Left colon (tissue), 2 donors: ENCODE measurements at regions not wholly inside any gene's neighbourhood (a gene's known extent, or its start where the extent isn't known, plus 50 kb on each side); places are given as distances from the start of the nearest gene placed in this dataset.
"Not testable (repeated sequence)": the region's sequence is repeated elsewhere in the genome, so short reads cannot be mapped to it uniquely, and the experiment has no call there.

Experiments
- ATAC-seq: fragments of 200-7000 bp; cut with Tn5 transposase; one replicate; pipeline ENCODE4 v1.9.1; 2020; ENCODE audit warnings: mild to moderate bottlenecking, moderate library complexity
- DNase-seq, 2 donors: peaks; one replicate each; pipeline ENCODE4 v3.0.0-alpha.2; 2020
- intact Hi-C, 2 donors: fragments of 100-400 bp; cut with DNase I in 1 of 2; cut with micrococcal nuclease in 1 of 2; formaldehyde crosslinking; loops; one replicate each; pipeline versions ENCODE4 v1.11.2 to v1.14.0; 2022; cut with DNase I, micrococcal nuclease
- donor health status: DM: no; HTN: no; CAD: no.
- donor health status: DM: yes; HTN: yes; CAD: no.

DNA sequence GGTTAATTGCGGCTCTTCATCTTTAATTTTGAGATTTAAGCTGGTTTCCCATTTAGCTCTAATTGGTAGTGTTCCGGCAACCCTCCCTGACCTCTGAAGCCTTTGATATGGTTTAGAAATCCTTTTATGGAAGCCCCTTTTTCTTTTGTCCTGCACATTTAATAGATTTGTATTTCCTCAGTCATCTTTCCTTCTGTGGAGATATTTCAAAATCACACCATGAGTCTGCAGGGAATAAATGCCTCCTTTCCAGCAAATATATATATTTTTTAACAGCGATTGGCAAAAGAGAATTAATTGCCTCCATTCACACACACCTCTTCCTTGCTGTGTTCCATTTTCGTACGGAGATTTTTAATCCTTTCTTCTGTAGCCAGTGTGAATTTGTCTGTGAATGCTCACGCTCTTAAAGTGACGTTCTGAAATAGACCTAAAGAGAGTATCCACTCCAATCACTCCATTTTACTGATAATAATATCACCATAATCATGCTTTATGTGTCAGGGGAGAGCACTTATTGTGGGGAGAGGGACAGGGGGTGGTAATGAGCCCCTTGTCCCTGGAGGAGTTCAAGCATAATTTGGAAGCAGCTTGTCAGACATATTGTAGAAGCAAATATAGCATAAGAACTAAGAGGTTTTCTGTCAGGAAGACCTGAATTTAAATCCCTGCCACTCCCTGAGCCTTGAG is 142.5 kb upstream of the SYT13 start:
- ATAC-seq (no peak), DNase-seq (no peak)
- intact Hi-C loops: no loop called here

DNA sequence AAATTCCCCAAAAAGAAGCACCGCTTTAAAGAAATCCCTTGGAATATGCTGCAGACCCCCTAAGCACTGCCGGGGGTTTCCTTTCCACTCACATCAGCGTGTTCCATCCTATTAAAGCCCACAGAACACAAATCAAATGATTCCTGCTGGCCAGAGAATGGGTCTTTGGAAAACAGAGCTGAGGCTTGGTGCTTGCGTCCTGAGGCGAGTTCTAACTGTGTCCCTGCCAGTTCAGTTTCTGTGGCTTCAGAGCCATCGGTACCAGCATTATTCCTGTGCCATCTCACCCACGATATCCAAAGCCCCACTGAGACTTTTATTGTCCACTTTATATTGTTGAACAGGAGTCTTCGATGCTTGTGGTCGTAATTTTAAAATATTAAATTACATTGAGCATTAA is 142.0 kb upstream of the SYT13 start:
- intact Hi-C loops: no loop called here
- no peak for ATAC-seq
- DNase-seq: no peak

DNA sequence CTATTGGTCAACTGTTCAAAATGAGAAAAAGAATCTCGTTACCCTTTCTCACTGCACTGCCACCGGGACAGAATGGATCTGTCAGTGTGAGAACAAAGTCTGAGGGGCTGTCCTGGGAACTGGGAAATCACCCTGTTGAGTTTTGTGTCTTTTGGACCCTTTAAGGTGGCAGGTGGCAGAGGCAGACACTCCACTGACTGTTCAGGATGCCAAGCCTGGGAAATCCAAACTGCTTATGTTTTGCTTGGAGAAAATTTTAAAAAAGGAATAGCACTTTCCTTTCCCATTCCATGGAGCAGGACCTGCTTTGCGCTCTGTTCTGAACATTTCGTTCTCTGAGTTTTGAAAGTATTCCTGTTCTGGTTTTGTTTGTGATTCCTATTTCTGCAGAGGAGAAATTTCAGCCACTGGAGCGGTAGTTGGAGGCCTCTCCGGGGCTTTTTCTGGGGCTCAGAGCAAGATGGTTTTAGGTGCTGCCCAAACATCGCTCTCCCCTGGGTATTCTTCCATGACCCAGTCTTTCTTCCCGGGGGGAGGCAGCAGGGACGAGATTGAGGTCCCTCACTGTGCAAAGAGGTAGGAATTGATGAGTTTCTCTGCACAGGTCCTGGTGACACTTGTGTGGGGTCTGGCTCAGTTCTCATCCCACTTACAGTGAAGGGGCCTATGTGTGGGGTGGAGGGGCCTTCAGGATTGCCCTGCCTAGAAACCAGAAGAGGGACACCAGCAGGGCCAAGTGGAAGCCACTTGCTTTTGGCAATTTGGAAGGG is 138.5 kb upstream of the SYT13 start:
- intact Hi-C loops: no loop called here
- no peak for DNase-seq

DNA sequence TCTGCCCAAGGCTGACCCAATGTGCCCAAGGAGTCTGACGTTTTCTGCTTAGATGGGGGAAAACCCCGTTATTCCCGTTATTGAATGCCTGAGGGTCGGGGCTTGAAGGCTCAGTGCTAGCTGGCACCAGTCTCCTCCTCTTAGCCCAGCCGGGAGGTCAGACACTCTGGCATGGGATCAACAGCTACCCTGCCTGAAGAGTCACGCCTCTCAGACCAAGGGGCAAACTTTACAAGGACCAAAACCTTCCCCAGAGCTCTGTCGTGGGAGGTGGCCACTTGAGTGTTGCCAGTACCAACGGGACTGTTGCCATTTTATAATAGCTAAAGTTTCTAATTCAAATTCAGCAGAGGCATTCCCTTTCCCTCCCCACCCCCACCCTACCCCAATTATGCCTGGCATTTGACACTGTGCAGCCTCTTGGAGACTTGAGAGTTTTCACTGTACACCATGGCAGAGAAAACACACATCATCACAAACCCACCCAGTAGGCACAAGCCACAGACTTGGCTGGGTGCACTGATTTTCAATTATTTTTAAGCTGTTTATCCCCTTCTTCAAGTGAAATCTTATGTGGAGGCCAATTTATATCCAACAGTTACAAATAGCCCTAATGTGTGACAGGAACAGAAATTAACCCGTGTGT is 137.5 kb upstream of the SYT13 start:
- intact Hi-C loops: no loop called here
- no peak for DNase-seq
- ATAC-seq: no peak

More for the DNA sequence above, 138.5 kb upstream of the SYT13 start:
- no peak for ATAC-seq

DNA sequence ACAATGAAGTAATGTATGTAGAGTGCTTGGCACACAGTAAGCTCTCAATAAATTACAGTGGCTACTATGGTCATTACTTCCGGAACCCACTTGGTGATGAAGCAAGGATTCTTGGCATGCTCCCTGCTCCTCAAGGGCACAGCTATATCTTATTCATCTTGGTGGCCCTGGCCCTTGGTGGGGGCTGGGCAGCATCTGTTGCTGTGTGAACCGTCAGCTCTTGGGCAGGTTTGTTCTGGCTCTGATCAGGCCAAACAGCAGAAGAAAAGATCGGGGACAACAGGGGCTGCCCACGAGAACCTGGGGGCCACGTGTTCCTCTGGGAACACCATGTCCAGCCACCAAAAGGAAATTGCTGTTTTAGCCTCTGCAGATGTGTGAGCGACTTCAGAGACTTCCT is 136.9 kb upstream of the SYT13 start:
- intact Hi-C loops: no loop called here
- ATAC-seq (no peak), DNase-seq (no peak)

DNA sequence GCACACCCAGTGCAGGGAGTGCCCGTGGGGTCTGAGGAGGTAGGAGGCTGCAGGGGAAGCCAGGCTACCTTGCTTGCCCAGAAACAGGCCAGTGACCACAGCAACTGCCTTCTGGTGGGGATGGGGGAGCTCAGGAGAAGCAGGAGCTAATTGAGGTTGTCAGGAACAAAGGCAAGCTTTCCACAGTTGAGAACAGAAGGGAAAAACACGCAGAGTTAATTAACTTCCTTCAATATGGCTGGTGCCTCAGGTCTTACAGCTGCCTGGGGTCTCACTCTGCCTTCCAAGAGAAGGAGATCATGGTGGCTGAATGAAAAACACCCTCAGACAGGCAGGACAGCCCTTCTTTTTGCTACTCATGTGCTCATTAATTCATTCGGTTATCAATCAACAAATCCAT is 127.9 kb upstream of the SYT13 start:
- DNase-seq: no peak
- no peak for ATAC-seq
- intact Hi-C loops: no loop called here

DNA sequence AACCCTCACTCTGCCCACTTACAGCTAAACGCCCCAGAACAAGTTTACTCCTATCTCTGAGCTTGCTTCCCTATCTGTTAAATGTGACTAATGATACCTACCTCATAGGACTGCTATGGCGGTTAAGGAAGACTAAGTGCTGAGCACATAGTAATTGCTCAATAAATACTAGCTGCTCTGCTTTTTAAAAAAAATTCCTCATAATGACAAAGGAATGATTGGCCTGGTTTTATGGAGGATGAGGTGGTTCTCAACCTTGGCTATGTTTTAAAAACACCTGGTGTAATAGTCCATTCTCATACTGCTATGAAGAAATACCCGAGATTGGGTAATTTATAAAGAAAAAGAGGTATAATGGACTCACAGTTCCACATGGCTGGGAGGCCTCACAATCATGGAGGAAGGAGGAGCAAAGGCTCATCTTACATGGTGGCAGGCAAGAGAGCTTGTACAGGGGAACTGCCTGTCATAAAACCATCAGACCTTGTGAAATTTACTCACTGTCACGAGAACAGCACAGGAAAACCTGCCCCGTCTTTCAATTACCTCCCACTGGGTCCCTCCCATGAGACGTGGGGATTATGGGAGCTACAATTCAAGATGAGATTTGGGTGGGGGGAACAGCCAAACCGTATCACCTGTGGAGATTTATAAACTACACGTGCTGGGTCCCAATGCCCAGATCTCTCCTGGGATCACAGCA is 127.2 kb upstream of the SYT13 start:
- intact Hi-C loops: no loop called here
- DNase-seq (no peak), ATAC-seq (no peak)

DNA sequence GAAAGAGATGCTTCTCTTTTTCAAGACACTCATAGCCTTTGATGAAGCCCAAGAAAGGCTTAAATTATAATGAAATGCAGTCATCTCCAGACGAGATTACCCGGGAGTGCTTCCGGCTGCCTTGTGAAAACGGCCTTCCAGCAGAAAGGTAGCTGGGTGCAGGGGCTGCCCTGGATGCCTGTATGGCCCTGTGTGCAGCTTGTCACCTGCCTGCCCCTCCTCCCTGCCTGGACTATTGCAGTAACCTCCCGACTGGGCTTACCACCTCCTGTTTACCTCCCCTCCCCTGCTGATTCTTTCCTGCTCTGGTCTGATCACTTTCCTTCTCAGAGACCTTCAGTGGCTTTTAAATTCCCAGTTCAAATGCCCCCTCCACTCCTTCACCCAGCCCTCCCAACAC is 126.4 kb upstream of the SYT13 start:
- DNase-seq (no peak), ATAC-seq (no peak)
- intact Hi-C loops: no loop called here

DNA sequence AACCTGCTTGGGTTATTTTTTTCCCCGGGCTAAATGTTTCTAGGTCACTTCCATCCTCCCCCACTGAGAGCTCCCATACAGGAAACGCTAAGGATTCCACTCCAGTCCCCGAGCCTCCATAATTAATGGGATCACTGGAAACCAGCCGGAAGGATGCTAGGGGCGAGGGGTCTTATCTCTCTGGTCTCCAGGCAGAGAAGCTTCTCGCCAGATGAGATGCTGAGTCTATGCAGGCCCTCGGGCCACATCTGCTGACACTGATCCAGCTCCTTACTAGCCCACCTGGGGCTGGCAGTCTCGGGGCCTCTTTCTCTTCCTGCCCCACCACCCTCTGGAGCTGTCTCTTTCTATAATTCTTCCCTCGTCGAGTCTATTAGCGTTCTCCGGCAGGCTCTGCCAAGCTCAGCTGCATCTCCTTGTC is 125.9 kb upstream of the SYT13 start:
- intact Hi-C loops: no loop called here
- no peak for DNase-seq
- ATAC-seq: no peak

DNA sequence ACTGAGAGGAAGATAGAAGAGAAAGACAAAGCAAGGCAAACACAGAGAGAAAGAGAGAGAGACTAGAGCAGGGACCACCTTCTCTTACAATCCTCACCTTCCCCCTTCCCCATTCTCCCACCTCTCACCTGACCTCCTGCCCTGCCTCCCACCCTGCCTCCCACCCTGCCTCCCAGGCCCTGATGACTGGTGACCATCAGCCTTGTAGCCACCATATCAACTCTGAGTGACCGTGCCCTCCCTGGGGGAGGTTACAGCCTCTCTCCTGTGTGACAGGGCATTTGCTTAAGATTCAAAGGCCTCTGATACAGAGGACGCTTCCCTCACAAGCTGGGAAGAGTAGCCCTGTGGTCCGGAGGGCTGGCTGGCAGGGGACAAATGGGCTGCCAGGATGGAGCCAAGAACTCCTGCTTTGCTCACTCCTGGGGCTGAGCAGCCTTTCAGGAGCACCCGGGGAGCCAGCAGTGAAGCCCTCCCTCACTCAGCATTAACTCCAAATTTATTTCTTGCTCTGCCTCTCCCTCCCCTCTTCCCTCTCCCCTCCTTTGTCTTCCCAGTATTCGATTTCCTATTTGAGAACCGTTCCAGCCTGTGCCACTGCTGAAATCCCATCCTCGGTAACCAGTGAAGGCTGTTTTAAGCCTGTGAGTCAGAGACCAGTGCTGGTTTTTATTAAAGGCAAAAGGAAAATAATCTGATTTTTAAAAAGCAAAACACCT is 125.2 kb upstream of the SYT13 start:
- ATAC-seq (no peak), DNase-seq (no peak)
- intact Hi-C loops: no loop called here

DNA sequence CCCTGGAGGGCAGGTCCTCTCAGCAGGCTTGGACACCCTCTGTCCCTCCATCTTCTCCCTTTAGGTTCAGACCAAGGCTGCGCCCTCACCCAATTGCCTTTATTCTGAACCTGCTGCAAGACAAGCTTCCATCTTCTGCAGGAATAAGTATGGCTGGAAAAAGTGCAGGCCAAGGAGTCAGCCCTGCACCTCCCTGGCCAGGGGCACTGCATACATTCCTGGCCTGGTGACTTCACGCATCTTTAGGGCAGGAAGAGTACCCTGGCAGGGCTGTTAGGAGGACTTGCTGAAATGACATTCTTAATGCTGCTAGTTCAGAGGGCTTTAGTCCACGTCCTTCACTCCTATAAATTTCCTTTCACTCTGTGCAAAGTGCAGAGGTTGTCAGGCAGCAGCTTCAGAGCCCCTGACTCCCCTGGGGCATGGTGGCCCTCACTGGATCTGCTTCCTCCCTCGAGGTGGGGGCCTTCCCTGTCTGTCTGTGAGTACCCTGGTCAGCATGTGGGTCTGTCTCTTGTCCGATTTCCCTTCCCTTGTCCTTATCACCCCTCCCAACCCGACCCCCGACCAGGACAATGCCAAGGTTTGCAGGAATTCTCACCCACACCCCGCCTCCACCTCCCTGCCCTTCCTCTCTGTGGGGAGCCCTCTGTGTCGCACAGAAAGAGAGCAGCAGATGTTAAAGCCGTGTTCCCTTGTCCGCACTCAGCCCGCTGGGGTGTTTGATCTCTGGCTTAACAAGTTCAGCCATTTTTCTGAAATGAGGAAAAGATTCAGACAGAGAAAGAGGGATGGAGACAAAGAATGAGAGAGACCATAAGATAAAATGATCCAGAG is 124.5 kb upstream of the SYT13 start:
- intact Hi-C loops: no loop called here
- ATAC-seq (no peak), DNase-seq (no peak)

DNA sequence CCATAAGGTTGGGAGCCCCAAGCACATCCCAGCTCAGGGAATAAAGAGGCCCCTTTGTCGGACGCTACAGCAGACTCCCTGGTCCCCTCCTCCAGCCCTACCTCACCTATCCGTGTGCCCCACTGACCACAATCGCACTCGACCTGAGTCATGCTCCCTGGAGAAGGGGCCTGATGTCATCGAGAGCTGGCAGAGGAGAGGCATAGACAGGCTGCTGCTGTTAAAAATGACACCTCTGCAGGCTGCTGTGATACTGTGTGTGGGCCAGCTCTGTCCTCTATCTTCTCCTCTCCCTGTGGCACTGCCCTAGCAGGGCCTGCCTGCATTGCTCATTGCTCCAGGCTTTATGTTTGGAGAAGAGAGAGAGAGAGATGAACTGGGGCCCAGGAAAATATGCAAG is 123.4 kb upstream of the SYT13 start:
- DNase-seq (no peak), ATAC-seq (no peak)
- intact Hi-C loops: no loop called here

DNA sequence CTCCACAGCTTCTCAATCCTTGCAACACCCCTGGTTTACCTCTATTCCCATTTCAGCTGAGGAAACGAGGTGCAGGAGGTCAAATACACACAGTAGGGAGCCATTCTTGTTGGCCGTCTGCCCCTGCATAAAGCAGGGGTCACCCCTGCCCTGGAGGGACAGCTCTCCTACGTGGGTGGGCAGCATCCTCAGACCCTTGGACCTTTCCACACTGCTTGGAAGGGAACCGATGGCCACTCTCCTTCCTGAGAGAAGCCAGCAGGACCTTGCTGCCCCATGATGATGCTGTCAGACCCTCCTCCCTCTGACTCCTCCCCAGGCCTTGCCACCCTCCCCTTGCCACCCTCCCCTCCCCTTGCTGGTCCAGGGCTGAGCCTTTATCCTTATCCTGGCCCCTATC is 121.1 kb upstream of the SYT13 start:
- no peak for ATAC-seq
- intact Hi-C loops: no loop called here
- DNase-seq: no peak

DNA sequence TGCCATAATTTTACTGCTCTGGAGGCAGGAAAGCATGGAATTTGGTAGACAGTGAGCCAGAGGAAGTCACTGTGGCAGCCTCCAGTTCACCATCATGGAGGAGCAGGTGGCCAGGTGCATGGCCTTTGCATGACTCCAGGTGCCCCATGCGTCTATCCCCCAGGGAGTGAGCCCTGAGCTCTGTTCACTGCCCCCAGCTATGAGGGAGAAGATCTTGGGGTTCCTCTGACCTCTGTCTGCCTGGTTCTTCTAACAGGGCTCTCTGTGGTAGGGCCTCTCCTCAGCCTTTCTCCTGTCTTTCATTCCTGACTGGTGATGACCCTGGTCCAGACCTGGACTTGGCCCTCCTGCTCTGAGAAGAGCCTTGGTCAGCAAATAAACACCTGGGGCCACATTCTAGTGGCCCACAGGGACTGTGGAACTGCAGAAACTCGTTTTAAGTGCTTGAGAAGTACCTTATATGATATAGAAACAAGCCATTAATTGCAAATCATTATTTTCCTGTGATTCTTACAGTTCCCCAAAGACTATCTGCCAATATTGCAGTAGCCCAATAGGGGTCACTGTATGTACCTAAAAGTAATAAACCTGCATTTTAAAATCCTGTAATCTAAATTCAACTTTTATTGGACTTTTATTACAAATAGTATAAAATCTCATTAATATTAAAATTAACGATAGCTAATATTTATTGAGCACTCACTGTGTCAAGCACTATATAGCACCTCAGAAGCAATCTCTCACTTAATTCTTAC is 120.0 kb upstream of the SYT13 start:
- intact Hi-C loops: no loop called here
- ATAC-seq (no peak), DNase-seq (no peak)

DNA sequence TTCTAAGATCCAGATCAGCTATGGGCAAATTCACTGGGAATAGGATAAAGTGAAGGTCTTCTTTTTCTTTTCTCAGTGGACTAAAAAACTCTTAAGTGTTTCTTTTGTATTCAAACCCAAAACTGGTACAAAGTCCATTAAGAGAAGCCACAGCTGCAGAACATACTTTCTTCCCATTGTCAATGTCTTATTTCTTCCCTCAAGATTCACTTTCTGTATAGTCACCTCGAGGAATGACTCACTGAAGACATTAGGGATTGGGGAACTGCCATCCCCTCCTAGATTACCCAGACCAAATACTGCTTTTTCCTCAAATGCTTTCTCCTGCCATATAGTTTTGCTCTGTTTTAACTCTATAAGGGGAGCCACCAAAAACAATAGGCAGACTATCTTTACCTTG is 117.4 kb upstream of the SYT13 start:
- DNase-seq, intact Hi-C loops, ATAC-seq: not testable (repeated sequence)

DNA sequence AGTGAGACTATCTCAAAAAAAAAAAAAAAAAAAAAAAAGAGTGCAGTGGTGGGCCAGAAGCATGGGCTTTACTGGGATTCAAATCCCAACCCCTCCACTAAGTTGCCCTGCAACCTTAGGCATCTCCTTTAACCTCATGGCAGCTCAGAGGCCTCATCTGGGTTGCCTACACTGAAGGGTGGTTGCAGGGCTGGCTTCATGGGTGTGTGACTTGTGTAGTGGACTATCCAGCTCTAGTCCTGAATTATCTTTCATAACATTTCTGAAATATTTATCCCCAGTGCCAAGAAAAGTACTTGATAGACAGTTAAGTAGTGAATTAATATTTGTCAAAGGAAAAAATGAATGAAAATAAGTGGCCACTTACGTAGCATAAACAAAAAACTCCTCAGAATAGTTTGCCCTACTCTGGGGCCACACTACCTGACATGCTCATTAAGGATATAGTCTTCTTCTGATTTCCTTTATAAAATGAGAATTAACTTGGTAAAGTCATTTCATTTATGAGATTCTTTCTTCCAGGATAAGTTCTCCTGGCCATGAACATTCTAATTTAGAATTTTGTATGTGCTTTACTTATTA is 116.0 kb upstream of the SYT13 start:
- intact Hi-C loops: no loop called here

DNA sequence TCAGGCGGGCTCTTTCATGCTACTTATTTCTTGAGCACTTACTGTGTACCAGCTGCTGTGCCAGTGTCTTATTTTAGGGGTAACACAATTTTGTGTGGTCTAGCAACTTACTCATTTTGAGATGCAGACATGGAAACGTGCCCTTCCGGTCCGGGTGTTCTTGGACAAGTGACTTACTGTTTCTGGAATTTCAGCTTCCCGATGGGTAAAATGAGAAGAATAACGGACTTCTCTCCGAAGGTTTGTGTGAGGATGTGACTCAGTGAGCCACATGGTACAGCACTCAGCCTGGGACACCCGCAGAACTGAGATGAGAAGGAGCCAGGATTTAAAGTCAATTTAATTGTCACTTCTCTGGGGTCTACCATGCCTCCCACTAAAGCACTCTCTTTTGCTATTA is 114.5 kb upstream of the SYT13 start:
- intact Hi-C loops: no loop called here
- ATAC-seq: no peak
- DNase-seq: no peak

More for the DNA sequence above, 116.0 kb upstream of the SYT13 start:
- ATAC-seq: no peak
- DNase-seq: no peak
